Stimulated activated CD4-positive, alpha-beta T cell treated with anti-CD3 and anti-CD28 coated beads, Interleukin-15, amount 100 ng/mL, for 48 hours (primary cell): ENCODE measurements at regions not wholly inside any gene's neighbourhood (a gene's known extent, or its start where the extent isn't known, plus 50 kb on each side); places are given as distances from the start of the nearest gene placed in this dataset.
"Not testable (repeated sequence)": the region's sequence is repeated elsewhere in the genome, so short reads cannot be mapped to it uniquely, and the experiment has no call there.

Experiments
- DNase-seq, 2 donors: peaks; one replicate each; pipeline ENCODE4 v3.0.0-alpha.2; 2020; ENCODE audit warnings: low read depth in 2 of 2

- no peak for DNase-seq
Observed at GRCh38 chr6:104509355-104509754, 350.4 kb downstream of the HACE1 start.

GRCh38 chr6:104506429-104506828, 353.3 kb downstream of the HACE1 start:
- DNase-seq = no peak

GRCh38 chr6:104505838-104506237, 353.9 kb downstream of the HACE1 start:
- no peak for DNase-seq

- no peak for DNase-seq
Observed at GRCh38 chr6:104500265-104500664, 359.5 kb downstream of the HACE1 start.

GRCh38 chr6:104486035-104486434, 373.7 kb downstream of the HACE1 start:
- no peak for DNase-seq

- no peak for DNase-seq
Observed at GRCh38 chr6:104484626-104485025, 375.1 kb downstream of the HACE1 start.

- DNase-seq = no peak
Observed at GRCh38 chr6:104484191-104484590, 375.5 kb downstream of the HACE1 start.

- DNase-seq = no peak
Observed at GRCh38 chr6:104483225-104483834, 376.4 kb downstream of the HACE1 start.

GRCh38 chr6:104477569-104477968, 382.1 kb downstream of the HACE1 start:
- DNase-seq = no peak

- no peak for DNase-seq
Observed at GRCh38 chr6:104473021-104473429, 386.7 kb downstream of the HACE1 start.

GRCh38 chr6:104472021-104472901, 387.5 kb downstream of the HACE1 start:
- DNase-seq = no peak

GRCh38 chr6:104466306-104466705, 393.4 kb downstream of the HACE1 start:
- no peak for DNase-seq

- DNase-seq = no peak
Observed at GRCh38 chr6:104462811-104463599, 396.7 kb downstream of the HACE1 start.

GRCh38 chr6:104460738-104461483, 398.8 kb downstream of the HACE1 start:
- DNase-seq = no peak

- DNase-seq = no peak
Observed at GRCh38 chr6:104459543-104459942, 400.2 kb downstream of the HACE1 start.

GRCh38 chr6:104449918-104450317, 409.8 kb downstream of the HACE1 start:
- DNase-seq = no peak

GRCh38 chr6:104446101-104447080, 413.3 kb downstream of the HACE1 start:
- DNase-seq = not testable (repeated sequence)

- no peak for DNase-seq
Observed at GRCh38 chr6:104434519-104434918, 425.2 kb downstream of the HACE1 start.

- DNase-seq = no peak
Observed at GRCh38 chr6:104431096-104431495, 428.6 kb downstream of the HACE1 start.

- DNase-seq = no peak
Observed at GRCh38 chr6:104428184-104428583, 431.5 kb downstream of the HACE1 start.
